ENCODE measurements at regions not wholly inside any gene's neighbourhood (a gene's known extent, or its start where the extent isn't known, plus 50 kb on each side); places are given as distances from the start of the nearest gene placed in this dataset.
A peak's percentile ranks its signal among the peaks of the same experiment; 100 is the strongest.
"Not testable (repeated sequence)": the region's sequence is repeated elsewhere in the genome, so short reads cannot be mapped to it uniquely, and the experiment has no call there.

DNA sequence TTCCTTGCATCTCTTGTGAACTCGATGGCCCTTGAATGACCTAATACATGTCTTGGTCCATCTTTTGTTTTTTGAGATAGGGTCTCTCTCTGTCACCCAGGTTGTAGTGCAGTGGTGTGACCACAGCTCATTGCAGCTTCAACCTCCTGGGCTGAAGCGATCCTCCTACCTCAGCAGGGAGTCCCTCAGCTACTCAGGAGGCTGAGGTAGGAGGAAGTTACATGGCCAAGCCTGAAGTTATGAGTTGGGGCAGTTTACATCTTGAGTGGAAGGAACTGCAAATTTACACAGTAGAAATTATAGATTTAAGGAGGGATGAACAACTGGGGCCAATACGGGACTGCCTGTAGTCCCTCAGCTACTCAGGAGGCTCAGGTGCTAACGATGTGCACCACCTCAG lies 97.2 kb upstream of the METTL14 start:
- DNase-seq (ENCODE audit: low read depth), result no peak

- no peak for DNase-seq (ENCODE audit: low read depth)
Observed at GRCh38 chr4:118589471-118590055, 95.6 kb upstream of the METTL14 start.

DNA sequence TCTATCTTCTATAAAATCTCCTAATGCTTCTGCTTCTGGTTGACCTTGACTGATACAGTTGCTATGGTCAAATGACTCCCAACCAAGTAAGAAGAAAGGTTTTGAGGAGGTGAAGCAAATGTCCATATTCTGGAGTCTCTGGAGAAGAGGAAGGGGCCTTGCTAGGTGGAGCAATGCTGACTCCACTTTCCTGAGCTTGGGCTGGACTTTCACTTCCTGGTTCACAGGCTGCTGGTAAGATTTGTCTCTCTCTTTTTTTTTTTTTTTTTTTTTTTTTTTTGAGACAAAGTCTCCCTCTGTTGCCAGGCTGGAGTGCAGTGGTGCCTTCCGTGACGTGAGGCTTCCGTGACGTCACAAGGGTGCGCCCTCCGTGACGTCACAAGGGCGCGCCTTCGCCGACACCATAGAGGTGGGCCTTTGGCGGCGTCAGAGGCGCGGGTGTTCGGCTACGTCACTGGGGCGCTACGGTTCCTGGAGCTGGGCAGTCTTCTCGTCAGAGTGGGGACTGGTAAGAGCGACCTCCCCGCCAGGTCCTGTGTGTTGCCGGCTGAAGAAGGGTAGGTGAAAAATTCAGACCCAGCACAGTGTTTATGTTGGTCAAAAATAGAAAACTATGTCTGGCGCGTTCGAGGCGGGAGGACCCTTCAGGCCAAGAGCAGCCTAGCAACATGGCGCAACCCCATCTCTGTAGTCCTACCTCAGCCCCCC lies 93.7 kb upstream of the METTL14 start:
- DNase-seq (ENCODE audit: low read depth), result peak; percentile 88

DNA sequence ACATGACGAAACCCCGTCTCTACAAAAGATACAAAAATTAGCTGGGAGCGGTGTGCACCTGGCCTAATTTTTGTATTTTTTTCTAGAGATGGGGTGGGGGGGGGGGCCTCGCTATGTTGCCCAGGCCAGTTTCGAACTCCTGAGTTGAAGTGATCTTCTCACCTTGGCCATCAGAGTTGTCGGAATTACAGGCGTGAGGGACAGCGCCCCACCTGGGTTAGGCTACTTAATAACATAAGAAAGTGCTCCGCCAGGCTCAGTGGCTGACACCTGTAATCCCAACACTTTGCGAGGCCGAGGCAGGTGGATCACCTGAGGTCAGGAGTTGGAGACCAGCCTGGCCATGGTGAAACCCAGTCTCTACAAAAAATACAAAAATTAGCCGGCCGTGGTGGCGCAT lies 92.9 kb upstream of the METTL14 start:
- DNase-seq (ENCODE audit: low read depth), result not testable (repeated sequence)

GRCh38 chr4:118595883-118596282 lies 89.3 kb upstream of the METTL14 start:
- DNase-seq (ENCODE audit: low read depth), result not testable (repeated sequence)

- DNase-seq (ENCODE audit: low read depth), result not testable (repeated sequence)
Observed at GRCh38 chr4:118625097-118625496, 60.1 kb upstream of the METTL14 start.

- DNase-seq (ENCODE audit: low read depth), result not testable (repeated sequence)
Observed at GRCh38 chr4:118629697-118630096, 55.5 kb upstream of the METTL14 start.

DNA sequence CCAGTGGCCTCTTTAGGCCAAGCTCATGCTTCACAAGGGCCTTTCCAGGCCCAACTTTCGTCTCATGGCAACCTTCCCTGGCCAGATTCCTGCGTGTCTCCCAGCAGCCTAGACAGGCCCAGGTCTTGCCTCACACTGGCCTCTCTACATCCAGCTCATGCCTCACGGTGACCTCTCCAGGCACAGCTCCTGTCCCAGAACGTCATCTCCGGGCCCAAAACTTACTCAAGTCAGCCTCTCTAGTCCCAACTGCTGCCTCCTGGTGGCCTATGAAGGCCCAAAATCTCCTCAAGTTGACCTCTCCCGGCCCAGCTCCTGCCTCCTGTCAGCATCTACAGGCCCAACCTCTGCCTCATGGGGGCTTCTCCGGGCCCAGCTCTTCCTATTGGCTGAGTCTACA lies 54.3 kb upstream of the METTL14 start:
- not testable (repeated sequence) for DNase-seq (ENCODE audit: low read depth)

GRCh38 chr4:118631321-118632050 lies 53.7 kb upstream of the METTL14 start:
- not testable (repeated sequence) for DNase-seq (ENCODE audit: low read depth)

- not testable (repeated sequence) for DNase-seq (ENCODE audit: low read depth)
Observed at GRCh38 chr4:118633476-118633875, 51.7 kb upstream of the METTL14 start.

- not testable (repeated sequence) for DNase-seq (ENCODE audit: low read depth)
Observed at GRCh38 chr4:118634126-118634875, 50.9 kb upstream of the METTL14 start.

Measured in GM04504 (cell line).